ENCODE measurements at regions not wholly inside any gene's neighbourhood (a gene's known extent, or its start where the extent isn't known, plus 50 kb on each side); places are given as distances from the start of the nearest gene placed in this dataset.
A peak's percentile ranks its signal among the peaks of the same experiment; 100 is the strongest.

DNA sequence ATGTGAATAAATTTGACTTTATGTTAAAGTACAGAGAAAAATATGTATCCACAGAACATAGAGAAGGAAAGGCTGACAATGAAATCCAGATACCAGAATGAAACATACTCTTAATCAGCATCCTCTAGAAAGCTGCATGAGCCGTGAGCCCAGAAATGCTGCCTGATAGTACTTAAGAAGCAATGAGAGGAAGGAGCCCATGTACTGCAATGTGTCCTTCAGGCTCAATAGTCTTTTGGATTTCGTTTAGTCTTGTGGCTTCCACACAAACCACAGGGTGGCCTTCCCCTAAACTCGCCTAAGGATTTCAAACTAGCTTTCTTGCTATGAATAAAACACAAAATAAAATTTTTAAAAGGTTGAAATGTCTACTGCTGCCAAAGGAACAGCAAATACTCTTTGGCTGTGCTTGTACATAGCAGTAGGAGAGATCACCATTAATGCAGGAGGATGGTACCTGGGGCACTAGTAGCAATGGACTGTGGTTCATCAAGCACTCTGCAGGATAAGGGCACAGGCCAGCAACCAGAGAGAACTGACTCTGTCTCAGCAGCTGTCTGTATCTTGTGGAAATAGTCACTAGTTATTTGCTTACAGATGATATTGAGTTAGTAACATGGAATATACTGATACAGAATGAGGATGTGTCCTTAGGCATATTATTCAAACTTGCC, 988.3 kb upstream of the LRFN5 start:
- no peak for DNase-seq (ENCODE audit: extremely low read depth, low read depth)

DNA sequence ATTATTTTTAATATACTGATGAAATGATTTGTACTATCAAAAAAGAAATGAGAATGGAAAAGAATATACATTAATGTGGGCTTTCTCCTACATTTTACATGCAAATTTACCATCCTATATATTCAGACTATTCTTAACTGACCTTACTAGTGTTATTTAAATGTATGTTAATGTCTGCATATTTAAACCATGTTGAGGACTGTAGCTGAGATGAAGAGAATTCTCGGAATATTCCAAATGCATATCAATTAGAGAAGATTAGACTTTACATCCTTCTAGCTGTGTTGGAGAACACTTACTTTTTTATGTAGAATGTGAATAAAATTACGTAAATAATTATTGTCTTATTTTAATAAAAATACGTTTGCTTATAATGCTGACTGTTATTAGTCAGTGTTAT, 990.1 kb upstream of the LRFN5 start:
- no peak for DNase-seq (ENCODE audit: extremely low read depth, low read depth)

GRCh38 chr14:40601063-40601462, 1005.6 kb upstream of the LRFN5 start:
- DNase-seq (ENCODE audit: extremely low read depth, low read depth) = no peak

GRCh38 chr14:40599725-40600124, 1007.0 kb upstream of the LRFN5 start:
- DNase-seq (ENCODE audit: extremely low read depth, low read depth) = no peak

DNA sequence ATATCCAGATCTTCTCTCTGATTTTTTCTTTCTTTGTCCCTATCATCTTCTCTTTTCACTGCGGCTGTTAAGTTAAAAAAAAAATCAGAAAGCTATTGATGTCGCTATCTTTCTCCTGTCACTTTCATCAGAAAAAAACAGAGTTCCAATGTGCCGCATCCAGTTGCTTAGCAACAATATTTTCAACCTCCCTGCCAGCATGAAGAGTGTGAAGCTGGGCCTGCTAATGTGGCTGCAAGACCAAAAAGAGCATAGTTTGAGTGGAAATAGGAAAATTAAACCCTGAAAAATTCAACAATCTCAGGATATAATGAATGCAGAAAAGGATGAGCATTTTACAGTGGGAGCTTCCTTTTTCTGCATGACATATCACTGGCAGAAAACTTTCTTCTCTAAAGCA, 1025.4 kb upstream of the LRFN5 start:
- no peak for DNase-seq (ENCODE audit: extremely low read depth, low read depth)

DNA sequence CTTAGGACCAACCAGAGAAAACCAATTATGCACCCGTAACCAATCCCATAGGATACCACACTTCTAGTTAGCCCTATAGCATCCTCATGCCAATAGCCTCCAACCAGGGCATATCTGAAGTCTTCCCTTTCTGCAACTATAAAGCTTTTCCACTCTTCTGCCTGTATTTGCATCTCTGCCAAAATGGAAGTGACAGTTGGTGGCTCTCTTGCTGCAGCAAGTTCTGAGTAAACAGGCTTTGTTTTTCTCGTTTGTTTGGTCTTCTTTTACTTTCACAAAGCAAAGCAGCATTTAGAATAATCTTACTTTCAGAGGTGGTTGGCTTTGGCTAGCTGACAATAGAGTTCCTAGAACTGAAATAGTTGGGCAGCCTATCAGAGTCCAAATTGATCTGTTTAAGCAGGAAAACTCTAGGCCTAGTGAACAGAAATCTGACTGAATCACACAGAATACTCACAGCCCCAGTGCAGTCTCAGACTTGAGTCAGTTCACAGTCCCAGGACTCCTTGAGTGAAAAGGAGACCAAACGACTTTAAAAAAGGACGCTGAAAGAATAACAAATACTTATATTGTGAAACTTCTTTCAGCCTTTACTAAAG, 1029.7 kb upstream of the LRFN5 start:
- no peak for DNase-seq (ENCODE audit: extremely low read depth, low read depth)

DNA sequence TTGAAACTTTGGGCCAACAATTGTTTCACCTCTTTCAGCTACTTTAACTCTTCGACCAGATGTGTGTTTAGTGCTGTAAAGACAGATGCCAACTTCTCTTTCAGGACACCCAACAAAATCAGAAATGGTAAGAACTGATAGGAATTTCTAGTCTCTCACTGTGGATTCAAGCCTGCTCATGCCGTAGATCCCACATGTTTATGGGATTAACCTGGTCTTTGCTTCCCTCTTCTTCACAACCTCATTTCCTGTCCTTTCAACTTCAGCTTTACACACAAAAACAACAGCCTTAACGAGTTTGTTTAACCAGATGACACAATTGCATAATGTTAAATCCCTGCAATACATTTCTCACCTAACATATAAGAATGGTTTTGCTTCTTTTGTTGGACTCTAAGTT, 1031.9 kb upstream of the LRFN5 start:
- no peak for DNase-seq (ENCODE audit: extremely low read depth, low read depth)

GRCh38 chr14:40525314-40525713, 1081.4 kb upstream of the LRFN5 start:
- no peak for DNase-seq (ENCODE audit: extremely low read depth, low read depth)

DNA sequence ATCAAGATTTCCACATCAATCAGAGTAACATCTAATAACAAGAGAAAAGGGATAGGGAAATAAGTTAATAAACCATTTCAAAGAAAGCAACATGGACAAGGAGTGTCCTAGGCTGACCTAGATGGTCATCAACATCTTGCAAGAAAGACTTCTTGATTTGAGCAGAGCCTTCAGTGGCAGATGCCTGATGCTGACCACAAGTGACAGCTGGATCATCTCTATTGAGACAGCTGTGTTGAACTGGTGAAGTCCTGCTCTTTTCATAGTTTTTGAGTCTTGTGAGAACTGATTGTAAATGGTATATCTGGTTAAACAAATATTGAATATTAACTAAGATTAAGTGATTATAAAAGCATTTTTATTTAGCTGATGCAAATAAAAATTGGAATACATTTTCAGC, 1083.6 kb upstream of the LRFN5 start:
- DNase-seq (ENCODE audit: extremely low read depth, low read depth) = no peak

GRCh38 chr14:40494483-40494882, 1062.2 kb upstream of the FBXO33 start:
- no peak for DNase-seq (ENCODE audit: extremely low read depth, low read depth)

GRCh38 chr14:40487824-40488223, 1055.6 kb upstream of the FBXO33 start:
- DNase-seq (ENCODE audit: extremely low read depth, low read depth) = no peak

DNA sequence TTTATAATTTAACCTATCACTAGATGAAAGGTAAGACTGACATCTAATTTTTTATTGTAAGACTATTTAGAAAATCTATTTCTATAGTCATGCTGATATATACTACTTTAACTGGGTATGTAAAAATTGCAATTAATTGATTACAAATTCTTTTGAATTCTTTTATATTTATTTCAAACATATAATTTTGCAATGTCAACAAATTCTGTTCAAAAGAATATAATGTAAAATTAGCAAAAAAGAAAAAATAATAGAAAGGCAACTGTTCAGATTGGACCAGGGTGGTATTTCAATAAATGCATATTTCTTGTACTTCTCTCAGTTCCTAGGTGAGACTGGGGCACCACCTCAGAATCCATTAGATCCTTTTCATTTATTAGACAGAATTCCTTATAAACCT, 1053.5 kb upstream of the FBXO33 start:
- DNase-seq (ENCODE audit: extremely low read depth, low read depth) = no peak

- DNase-seq (ENCODE audit: extremely low read depth, low read depth) = no peak
Observed at GRCh38 chr14:40476005-40476404, 1043.8 kb upstream of the FBXO33 start.

DNA sequence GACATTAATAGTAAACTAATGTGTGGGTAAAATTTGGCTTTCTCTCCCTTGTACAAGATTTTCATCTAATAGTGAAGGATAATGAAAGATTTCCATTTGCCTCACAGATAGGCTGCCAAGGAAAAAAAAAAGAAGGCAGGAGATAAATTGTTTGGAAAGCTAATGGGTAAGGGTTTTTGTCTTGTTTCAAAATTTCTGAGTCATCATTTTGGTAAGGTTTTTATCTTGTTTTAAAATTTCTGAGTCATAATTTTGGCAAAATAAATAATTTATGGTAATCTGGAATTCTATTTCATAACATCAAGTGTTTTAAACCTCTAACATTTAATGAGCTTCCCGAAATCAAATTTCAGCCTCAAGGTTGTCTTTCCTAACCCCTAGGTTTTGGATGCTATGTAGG, 1035.7 kb upstream of the FBXO33 start:
- DNase-seq (ENCODE audit: extremely low read depth, low read depth) = no peak

GRCh38 chr14:40464531-40464930, 1032.3 kb upstream of the FBXO33 start:
- DNase-seq (ENCODE audit: extremely low read depth, low read depth) = no peak

GRCh38 chr14:40463886-40464285, 1031.7 kb upstream of the FBXO33 start:
- no peak for DNase-seq (ENCODE audit: extremely low read depth, low read depth)

GRCh38 chr14:40452674-40453073, 1020.4 kb upstream of the FBXO33 start:
- no peak for DNase-seq (ENCODE audit: extremely low read depth, low read depth)

DNA sequence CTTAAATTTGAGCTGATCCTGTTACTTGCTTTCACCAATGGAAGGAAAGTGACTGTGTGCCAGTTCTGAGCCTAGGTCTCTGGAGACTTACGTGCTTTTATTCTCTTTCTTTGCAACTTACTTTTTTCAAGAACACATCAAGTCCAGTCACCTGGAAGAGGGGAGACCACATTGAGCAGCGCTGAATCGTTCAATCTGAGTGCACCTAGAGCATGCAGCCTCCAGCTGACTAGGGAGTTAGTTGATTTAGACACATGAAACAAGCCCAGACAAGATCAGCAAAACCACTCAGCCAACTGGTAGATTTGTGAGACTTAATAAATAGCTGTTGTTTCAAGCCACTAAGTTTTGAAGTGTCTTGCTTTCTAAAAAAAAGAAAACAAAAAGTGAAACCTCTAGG, 1014.8 kb upstream of the FBXO33 start:
- DNase-seq (ENCODE audit: extremely low read depth, low read depth) = no peak

DNA sequence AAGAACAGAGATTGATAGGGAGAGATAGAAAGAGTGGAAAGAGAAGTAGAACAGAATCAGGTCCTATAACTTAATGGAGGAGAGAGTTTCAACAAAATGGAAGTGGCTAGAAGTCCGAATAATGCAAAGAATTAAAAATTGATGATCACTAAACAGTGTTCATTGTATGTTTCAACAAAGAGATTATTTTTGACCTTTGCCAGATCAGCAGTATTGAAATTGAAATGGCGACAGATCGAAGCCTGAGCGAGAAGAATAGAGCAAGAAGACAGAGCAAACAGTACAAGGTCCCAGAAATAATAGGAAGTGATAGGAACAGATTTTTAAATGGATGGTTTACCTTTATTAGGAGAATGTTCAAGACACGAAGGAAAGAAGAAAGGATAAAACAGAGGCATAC, 1012.8 kb upstream of the FBXO33 start:
- DNase-seq (ENCODE audit: extremely low read depth, low read depth) = no peak

- DNase-seq (ENCODE audit: extremely low read depth, low read depth) = no peak
Observed at GRCh38 chr14:40436551-40436950, 1004.3 kb upstream of the FBXO33 start.

- peak; percentile 25 for DNase-seq (ENCODE audit: extremely low read depth, low read depth)
Observed at GRCh38 chr14:40417777-40418401, 985.7 kb upstream of the FBXO33 start.

DNA sequence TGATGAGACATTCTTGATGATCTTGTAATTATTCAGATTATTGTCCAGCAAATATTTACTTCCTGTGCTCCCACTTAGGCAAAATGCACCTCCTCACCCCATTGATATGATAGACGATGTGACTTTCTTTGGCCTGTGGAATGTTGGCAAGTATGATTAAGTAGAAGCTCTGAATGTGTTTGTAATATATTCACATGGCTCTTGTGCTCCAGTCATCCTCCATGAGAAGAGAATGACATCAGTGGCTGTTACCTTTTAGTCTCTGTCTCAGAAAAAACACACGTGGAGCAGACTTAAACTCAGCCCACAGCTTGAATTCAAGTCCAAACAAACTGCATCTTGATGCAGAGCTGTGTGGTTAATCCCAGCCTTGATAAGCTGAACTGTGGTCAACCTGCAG, 984.3 kb upstream of the FBXO33 start:
- DNase-seq (ENCODE audit: extremely low read depth, low read depth) = no peak

Measured in NCI-H460 (cell line).